ENCODE measurements at regions not wholly inside any gene's neighbourhood (a gene's known extent, or its start where the extent isn't known, plus 50 kb on each side); places are given as distances from the start of the nearest gene placed in this dataset.
"Not testable (repeated sequence)": the region's sequence is repeated elsewhere in the genome, so short reads cannot be mapped to it uniquely, and the experiment has no call there.

DNA sequence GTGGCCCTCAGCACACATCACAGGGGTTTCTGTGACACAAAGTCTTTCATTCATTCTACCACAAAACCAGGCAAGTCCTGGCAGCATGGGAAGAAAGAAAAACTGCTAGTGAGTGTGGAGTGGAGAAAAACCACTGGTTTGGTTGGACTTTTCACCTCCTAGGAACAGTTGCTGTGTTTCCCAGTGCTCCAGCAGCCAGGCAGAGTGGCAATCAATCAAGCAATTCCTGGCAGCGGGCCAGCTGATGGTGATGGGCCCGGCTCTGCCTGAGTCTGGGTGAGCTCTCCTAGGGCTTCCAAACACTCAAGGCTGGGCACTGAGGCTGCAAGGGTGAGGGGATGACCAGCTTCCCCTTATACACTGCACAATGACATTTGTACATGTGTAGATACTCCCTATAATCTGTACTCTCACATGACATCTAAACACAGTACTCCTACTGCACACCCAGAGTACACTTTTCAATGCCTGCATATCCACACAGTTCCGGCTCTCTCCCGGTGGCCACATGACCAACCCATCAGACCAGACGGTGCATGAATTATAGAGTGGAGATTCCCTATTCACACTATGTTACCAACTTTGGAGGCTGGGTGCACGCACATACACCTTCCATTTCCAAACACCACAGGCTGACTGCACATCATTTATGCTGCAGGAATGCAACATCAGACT, 156.6 kb downstream of the UNC5CL start:
- DNase-seq = no peak

GRCh38 chr6:40881501-40881900, 157.5 kb downstream of the UNC5CL start:
- no peak for DNase-seq

DNA sequence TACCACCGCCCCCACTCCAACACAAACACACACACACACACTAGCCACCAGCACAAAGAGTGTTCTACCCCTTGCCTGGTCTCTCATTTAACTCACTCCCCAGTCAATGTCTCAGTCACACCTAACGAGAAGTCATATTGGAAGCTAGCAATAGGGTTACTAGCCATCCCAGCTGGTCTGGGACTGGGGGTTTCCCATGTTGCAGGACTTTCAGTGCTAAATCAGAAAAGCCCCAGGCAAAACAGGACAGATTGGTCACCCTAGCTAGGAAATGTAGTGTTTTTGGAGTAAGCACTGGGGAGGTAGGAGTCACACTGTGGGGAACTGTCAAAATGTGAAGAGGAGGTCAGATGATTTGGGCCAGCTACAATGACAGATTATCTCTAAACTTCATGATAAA, 158.1 kb downstream of the UNC5CL start:
- no peak for DNase-seq

GRCh38 chr6:40879169-40879568, 159.9 kb downstream of the UNC5CL start:
- no peak for DNase-seq

GRCh38 chr6:40877362-40877761, 161.7 kb downstream of the UNC5CL start:
- DNase-seq = no peak

DNA sequence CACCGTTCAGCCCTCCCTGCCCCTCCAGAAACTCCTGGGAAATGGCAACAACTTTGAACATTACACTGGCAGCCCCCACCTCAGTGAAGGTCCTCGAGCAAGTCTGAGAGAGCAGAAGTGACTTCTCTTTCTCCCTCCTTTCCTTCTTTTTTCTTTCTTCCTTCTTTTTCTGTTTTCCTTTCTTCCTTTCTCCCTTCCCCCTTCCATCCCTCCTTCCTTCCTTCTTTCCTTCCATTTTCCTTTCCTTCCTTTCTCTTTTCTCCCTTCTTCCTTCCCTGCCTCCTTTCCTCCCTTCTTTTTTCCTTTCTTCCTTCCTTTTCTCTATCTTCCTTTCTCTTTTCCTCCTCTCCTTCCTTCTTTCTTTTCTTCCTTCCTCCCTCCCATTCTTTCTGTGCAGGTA, 162.7 kb downstream of the UNC5CL start:
- DNase-seq = no peak

DNA sequence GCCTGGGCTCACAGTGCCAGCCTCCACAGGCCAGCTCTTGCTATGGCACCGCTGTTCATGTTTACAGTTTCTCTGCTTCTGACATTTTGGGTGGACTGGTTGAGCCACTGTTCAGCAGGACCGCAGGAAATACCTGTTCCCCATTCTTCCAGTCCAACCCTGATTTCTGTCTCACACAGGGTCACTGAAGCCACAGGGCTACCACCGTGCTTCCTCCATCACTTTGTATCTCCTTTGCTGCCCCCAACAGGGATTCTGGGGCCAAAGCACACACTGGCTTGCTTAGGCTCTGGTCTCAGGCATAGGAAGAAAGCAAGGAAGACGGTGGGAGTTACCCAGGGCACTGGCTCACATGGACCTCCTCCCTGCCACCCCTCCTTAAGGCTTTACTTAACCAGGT, 164.5 kb downstream of the UNC5CL start:
- no peak for DNase-seq

GRCh38 chr6:40871424-40871823, 167.6 kb downstream of the UNC5CL start:
- DNase-seq = no peak

DNA sequence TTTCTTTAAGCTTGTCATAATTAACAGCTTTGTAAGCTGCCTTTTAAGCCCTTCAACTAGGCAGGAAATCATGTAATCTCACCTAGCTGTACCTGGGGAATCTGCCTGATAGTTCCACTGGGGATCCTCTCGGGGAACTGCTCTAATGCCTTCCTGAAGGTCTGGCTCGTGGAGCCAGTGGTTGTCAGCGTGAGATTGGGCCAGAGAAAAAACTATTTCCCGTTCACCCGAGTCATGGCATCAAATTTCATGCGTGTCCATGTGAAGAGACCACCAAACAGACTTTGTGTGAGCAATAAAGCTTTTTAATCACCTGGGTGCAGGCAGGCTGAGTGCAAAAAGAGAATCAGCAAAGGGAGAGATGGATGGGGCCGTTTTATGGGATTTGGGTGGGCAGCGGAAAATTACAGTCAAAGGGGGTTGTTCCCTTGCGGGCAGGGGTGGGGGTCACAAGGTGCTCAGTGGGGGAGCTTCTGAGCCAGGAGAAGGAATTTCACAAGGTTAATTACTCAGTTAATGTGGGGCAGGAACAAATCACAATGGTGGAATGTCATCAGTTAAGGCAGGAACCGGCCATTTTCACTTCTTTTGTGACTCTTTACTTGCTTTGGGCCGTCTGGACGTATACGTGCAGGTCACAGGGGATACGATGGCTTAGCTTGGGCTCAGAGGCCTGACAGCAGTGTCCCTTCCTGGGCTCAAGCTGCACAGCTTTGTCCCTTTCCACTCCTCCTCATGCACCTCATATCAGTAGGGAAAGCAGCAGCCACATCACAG, 170.7 kb downstream of the UNC5CL start:
- not testable (repeated sequence) for DNase-seq

- not testable (repeated sequence) for DNase-seq
These were observed 171.5 kb downstream of the UNC5CL start for GRCh38 chr6:40867527-40867926.

DNA sequence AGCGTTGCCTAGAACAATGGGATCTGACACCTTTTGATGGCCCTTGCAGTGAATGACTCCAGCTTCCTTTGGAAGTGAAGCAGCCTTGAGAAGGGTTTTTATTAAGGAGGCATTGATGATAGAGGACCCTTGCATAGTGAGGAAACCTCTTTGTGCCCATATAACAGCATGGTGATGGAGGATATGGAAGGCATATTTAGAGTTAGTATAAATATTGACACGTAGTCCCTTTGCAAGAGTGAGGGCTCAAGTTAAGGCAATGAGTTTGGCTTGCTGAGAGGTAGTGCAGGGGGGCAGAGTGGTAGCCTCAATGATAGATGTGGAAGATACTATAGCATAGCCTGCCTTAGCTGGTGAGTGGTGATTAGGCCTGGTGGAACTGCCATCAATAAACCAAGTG, 173.8 kb downstream of the UNC5CL start:
- DNase-seq = not testable (repeated sequence)

DNA sequence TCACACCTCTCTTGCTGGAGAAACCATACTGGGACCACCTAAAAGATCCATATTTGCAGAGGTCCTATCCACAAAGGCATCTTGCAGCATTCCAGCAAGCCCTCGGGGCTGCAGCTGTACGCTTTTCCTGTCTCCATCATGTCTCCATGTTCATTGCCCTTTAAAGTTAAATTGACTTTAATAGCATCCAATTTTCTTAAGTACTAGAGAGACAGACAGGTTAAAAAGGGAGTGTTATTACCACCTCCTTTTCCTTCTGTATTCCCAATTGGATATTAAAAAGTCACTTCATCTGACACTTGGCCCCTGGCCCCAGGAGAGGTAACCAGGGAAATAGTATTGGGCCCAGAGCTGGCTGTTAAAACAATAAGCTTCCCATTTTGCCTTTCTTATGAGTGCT, 178.6 kb downstream of the UNC5CL start:
- no peak for DNase-seq

DNA sequence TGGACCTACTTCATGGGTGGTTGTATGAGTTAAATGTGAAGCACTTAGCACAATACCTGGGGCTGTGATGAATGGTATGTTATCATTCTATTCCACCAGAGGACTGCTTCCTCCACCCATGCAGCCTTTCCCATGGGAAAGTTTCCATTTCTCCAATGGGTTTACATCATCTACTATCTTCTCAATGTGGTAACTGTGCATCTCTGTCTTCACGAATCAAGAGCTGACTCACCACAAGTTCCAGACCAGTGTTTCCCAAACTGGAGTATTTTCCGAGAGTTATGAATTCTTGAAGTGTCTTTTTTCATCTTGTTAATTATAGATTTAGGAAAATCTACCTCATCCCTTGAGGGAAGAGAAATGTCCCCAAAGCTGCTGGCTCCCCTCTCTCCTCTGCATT, 182.8 kb downstream of the UNC5CL start:
- DNase-seq = no peak

DNA sequence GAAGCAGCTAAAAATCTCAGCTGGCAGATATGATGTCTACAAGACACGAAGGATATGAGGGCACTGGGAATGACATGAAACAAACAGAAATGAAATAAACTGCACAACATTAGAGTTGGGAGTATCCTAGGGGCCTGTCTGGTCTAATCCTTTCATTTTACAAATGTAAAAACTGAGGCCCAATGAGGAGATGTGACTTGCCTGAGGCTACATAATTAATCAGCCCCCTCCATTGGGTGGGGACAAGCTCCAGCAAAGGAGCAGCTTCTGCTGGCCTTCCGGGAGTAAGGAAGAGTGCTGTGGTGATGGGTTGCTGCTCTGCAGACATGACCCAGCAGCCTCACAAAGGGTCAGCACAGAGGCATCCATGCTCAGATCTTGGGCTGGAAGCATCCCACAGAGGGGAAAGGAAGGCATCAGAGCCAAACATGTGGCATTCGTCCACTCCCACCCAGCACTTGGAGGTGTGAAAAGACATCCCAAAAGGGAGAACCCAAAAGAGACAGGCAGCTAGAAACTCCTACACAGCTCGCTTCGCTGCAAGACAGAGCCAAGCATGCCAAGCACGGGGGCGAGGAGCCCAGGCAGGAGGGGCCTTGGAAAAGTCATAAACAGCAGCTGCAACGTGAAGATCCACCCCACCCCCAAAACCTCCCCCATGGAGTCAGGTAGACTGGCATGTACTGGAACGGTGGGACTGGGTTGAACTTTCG, 183.7 kb downstream of the UNC5CL start:
- DNase-seq = no peak

- no peak for DNase-seq
These were observed 184.4 kb downstream of the UNC5CL start for GRCh38 chr6:40854592-40854991.

GRCh38 chr6:40852779-40853373, 186.1 kb downstream of the UNC5CL start:
- DNase-seq = peak; percentile 79

GRCh38 chr6:40849546-40849945, 189.5 kb downstream of the UNC5CL start:
- no peak for DNase-seq

GRCh38 chr6:40848868-40849514, 190.0 kb downstream of the UNC5CL start:
- no peak for DNase-seq

DNA sequence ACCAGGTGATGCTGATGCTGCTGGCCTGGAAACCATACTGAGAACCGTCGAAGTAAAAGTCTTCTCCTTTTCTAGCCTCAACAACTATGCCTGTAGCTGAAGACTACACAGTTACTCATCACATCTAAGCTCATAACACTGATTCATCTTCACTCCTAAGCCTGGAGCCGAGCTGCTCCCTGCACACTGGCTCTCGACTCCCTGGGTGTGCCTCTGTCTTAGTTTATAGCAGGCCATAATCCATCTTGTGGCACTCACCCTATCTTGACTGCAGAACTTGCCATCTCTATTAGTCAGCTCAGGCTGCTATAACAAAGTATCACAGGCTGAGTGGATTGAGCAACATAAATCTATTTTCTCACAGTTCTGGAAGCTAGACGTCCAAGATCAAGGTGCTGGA, 191.0 kb downstream of the UNC5CL start:
- no peak for DNase-seq

DNA sequence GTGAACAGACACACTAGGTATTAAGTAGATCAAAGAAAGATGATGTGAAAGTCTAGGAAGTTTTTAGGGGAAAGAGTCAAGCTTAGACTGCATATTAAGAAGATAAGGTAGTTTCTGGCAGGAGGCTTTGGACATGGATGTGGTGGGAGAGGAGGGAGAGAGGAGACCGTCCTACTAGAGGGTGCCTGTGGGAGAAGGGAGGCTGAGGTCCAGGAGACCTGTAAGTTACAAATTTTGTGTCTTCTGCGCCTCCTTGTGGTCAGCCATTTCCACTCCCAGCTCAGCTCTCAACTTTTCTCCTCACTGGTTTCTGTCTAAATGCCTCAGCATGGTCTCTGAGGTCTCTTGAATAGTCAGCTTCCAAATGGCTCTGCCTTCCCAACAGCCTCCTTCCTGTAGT, 193.5 kb downstream of the UNC5CL start:
- peak; percentile 16 for DNase-seq

- no peak for DNase-seq
These were observed 194.8 kb downstream of the UNC5CL start for GRCh38 chr6:40844246-40844645.

DNA sequence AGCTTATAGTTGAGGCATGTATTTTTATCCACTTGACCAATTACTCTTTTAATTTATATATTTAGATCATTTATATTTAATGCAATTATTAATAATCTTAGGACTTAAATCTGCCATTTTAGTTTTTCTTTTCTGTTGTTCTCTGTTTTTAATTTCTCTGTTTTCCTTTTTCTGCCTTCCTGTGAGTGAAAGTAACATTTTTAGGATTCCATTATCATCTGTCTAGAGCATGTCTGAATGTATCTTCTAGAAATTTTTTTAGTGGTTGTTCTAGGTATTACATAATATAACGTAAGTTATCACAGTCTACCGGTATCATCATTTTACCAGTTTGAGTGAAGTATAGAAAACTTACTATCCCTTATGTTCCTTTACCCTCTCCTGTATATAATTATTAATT, 197.3 kb downstream of the UNC5CL start:
- no peak for DNase-seq

DNA sequence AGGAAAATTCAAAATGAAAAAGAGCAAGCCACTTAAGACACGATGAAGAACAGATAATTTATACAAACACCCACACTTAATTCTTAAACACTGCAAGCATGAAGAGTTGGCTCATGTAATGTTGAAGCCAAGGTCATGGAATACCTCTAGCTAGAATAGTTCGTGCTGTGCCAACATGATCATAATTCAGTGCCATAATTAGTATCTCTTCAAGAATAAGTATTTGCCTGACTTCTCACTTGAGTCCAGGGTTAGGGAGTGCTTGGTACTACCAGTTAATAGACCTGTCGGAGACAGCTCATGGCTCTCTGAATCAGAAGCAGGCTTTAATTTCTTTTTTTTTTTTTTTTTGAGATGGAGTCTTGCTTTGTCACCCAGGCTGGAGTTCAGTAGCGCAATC, 206.3 kb downstream of the UNC5CL start:
- no peak for DNase-seq

Data from inflammatory macrophage treated with lipopolysaccharide for 4 hours (primary cell).